ENCODE measurements at regions not wholly inside any gene's neighbourhood (a gene's known extent, or its start where the extent isn't known, plus 50 kb on each side); places are given as distances from the start of the nearest gene placed in this dataset.

- H3K27ac ChIP-seq (ENCODE audit: low read depth in 2 of 2, low read length in 2 of 2), result no peak overlapping the region
- H3K36me3 ChIP-seq (ENCODE audit: control insufficient read depth in 2 of 3, insufficient read depth in 3 of 3, low read length in 3 of 3), result no peaks in the 10 kb centered on the region
- H3K9me3 ChIP-seq (ENCODE audit: control insufficient read depth in 2 of 3, insufficient read depth in 1 of 3, low read length in 3 of 3), result peaks cover 0 to under 1% (median 0%) of the 10 kb centered on the region in 3 donors
- H3K9ac ChIP-seq (ENCODE audit: low read length in 3 of 3), result no peak overlapping the region
- no peak for DNase-seq
- FAIRE-seq, result no peak
- intact Hi-C loops (cut with DNase I), result no loop called here
- no peak overlapping the region for H3K4me3 ChIP-seq (ENCODE audit: low read length in 3 of 3)
- TF ChIP-seq CTCF (IDR thresholded peaks at IDR 0.05; ENCODE audit: borderline replicate concordance, extremely low read depth, insufficient read depth), result no peak
- H3K4me1 ChIP-seq (ENCODE audit: control insufficient read depth in 2 of 3, insufficient read depth in 2 of 3, low read depth in 1 of 3, low read length in 3 of 3), result no peaks in the 10 kb centered on the region
- no peaks in the 10 kb centered on the region for H3K27me3 ChIP-seq (ENCODE audit: control insufficient read depth, insufficient read depth, low read length)
Observed at GRCh38 chr10:10477844-10478243, 539.8 kb upstream of the CELF2 start.

GRCh38 chr10:10479465-10479864 is 538.2 kb upstream of the CELF2 start:
- no peak overlapping the region for H3K4me3 ChIP-seq (ENCODE audit: low read length in 3 of 3)
- no peak for TF ChIP-seq CTCF (IDR thresholded peaks at IDR 0.05; ENCODE audit: borderline replicate concordance, extremely low read depth, insufficient read depth)
- intact Hi-C loops (cut with DNase I), result no loop called here
- H3K27ac ChIP-seq (ENCODE audit: low read depth in 2 of 2, low read length in 2 of 2), result no peak overlapping the region
- H3K4me1 ChIP-seq (ENCODE audit: control insufficient read depth in 2 of 3, insufficient read depth in 2 of 3, low read depth in 1 of 3, low read length in 3 of 3), result no peaks in the 10 kb centered on the region
- DNase-seq (no peak), FAIRE-seq (no peak)
- H3K36me3 ChIP-seq (ENCODE audit: control insufficient read depth in 2 of 3, insufficient read depth in 3 of 3, low read length in 3 of 3), result no peaks in the 10 kb centered on the region
- H3K27me3 ChIP-seq (ENCODE audit: control insufficient read depth, insufficient read depth, low read length), result no peaks in the 10 kb centered on the region
- no peak overlapping the region for H3K9ac ChIP-seq (ENCODE audit: low read length in 3 of 3)
- H3K9me3 ChIP-seq (ENCODE audit: control insufficient read depth in 2 of 3, insufficient read depth in 1 of 3, low read length in 3 of 3), result no peaks in the 10 kb centered on the region

GRCh38 chr10:10482613-10483012 is 535.1 kb upstream of the CELF2 start:
- DNase-seq (no peak), FAIRE-seq (no peak)
- H3K27me3 ChIP-seq (ENCODE audit: control insufficient read depth, insufficient read depth, low read length), result no peaks in the 10 kb centered on the region
- no peak for TF ChIP-seq CTCF (IDR thresholded peaks at IDR 0.05; ENCODE audit: borderline replicate concordance, extremely low read depth, insufficient read depth)
- H3K4me3 ChIP-seq (ENCODE audit: low read length in 3 of 3), result no peak overlapping the region
- no peak overlapping the region for H3K27ac ChIP-seq (ENCODE audit: low read depth in 2 of 2, low read length in 2 of 2)
- H3K36me3 ChIP-seq (ENCODE audit: control insufficient read depth in 2 of 3, insufficient read depth in 3 of 3, low read length in 3 of 3), result no peaks in the 10 kb centered on the region
- H3K4me1 ChIP-seq (ENCODE audit: control insufficient read depth in 2 of 3, insufficient read depth in 2 of 3, low read depth in 1 of 3, low read length in 3 of 3), result no peaks in the 10 kb centered on the region
- H3K9ac ChIP-seq (ENCODE audit: low read length in 3 of 3), result no peak overlapping the region
- H3K9me3 ChIP-seq (ENCODE audit: control insufficient read depth in 2 of 3, insufficient read depth in 1 of 3, low read length in 3 of 3), result no peaks in the 10 kb centered on the region
- intact Hi-C loops (cut with DNase I), result no loop called here

- no peak for FAIRE-seq
- no peak for DNase-seq
- Histone ChIP-seq H3K4me3 (ENCODE audit: low read length in 3 of 3) (no peak overlapping the region), H3K4me1 (ENCODE audit: control insufficient read depth in 2 of 3, insufficient read depth in 2 of 3, low read depth in 1 of 3, low read length in 3 of 3) (no peaks in the 10 kb centered on the region), H3K36me3 (ENCODE audit: control insufficient read depth in 2 of 3, insufficient read depth in 3 of 3, low read length in 3 of 3) (no peaks in the 10 kb centered on the region), H3K27ac (ENCODE audit: low read depth in 2 of 2, low read length in 2 of 2) (no peak overlapping the region), H3K9ac (ENCODE audit: low read length in 3 of 3) (no peak overlapping the region), H3K27me3 (ENCODE audit: control insufficient read depth, insufficient read depth, low read length) (no peaks in the 10 kb centered on the region), H3K9me3 (ENCODE audit: control insufficient read depth in 2 of 3, insufficient read depth in 1 of 3, low read length in 3 of 3) (no peaks in the 10 kb centered on the region)
- intact Hi-C loops (cut with DNase I), result no loop called here
- no peak for TF ChIP-seq CTCF (IDR thresholded peaks at IDR 0.05; ENCODE audit: borderline replicate concordance, extremely low read depth, insufficient read depth)
Observed at GRCh38 chr10:10489076-10489475, 528.6 kb upstream of the CELF2 start.

Data from kidney (tissue), 13 donors.